H1 (cell line): ENCODE measurements at regions not wholly inside any gene's neighbourhood (a gene's known extent, or its start where the extent isn't known, plus 50 kb on each side); places are given as distances from the start of the nearest gene placed in this dataset.

Experiments
- CTCF ChIA-PET: fragments of 300-600 bp; sonication (Branson Sonifier 250); formaldehyde crosslinking; loops from one replicate; lab custom pipeline; 2021; ENCODE audit not compliant: partially characterized antibody; lab: Charles Lee
- POLR2A ChIA-PET: fragments of 300-600 bp; sonication (Branson Sonifier 250); formaldehyde crosslinking; loops from one replicate; lab custom pipeline; 2021; ENCODE audit warnings: inconsistent platforms; ENCODE audit not compliant: partially characterized antibody; lab: Charles Lee
- DNase-seq, 2 experiments: peaks; one replicate each; pipeline versions ENCODE4 v3.0.0 to v3.0.0-alpha.2; 2010 to 2022; ENCODE audit warnings: low spot score in 2 of 2, low read depth in 1 of 2, mixed read lengths in 1 of 2
- FAIRE-seq: peaks from 2 replicates; lab custom pipeline; 2011; peaks lifted over from hg19 to GRCh38; lab: Jason Lieb, UNC
- H2AFZ ChIP-seq: 2 replicates; pipeline ENCODE4 v1.8.1; 2012; ENCODE audit warnings: low read length, inconsistent platforms
- H2AK5ac ChIP-seq: 2 replicates; pipeline ENCODE4 v1.6.1; 2013; ENCODE audit warnings: low read depth, low read length
- H2BK120ac ChIP-seq: replicated peaks from 2 replicates; pipeline ENCODE3; 2013; ENCODE audit warnings: low read depth, low read length, inconsistent platforms
- H2BK12ac ChIP-seq: 2 replicates; pipeline ENCODE4 v1.6.1; 2013; ENCODE audit warnings: low read depth, low read length
- H2BK15ac ChIP-seq: 2 replicates; pipeline ENCODE4 v1.6.1; 2013; ENCODE audit warnings: low read length
- H2BK20ac ChIP-seq: 2 replicates; pipeline ENCODE4 v1.6.1; 2013; ENCODE audit warnings: low read length
- H2BK5ac ChIP-seq: 2 replicates; pipeline ENCODE4 v1.6.1; 2013; ENCODE audit warnings: low read depth, low read length
- H3K14ac ChIP-seq: 2 replicates; pipeline ENCODE4 v1.6.1; 2013; ENCODE audit warnings: inconsistent platforms; ENCODE audit not compliant: insufficient read length
- H3K18ac ChIP-seq: 2 replicates; pipeline ENCODE4 v1.6.1; 2013; ENCODE audit warnings: low read length; ENCODE audit errors: extremely low read depth
- H3K23ac ChIP-seq: 2 replicates; pipeline ENCODE4 v1.6.1; 2013; ENCODE audit warnings: inconsistent platforms; ENCODE audit not compliant: insufficient read length
- H3K23me2 ChIP-seq: 2 replicates; pipeline ENCODE4 v1.6.1; 2013; ENCODE audit warnings: low read depth, low read length
- H3K27ac ChIP-seq: 2 replicates; pipeline ENCODE4 v1.6.1; 2011; ENCODE audit warnings: low read depth, low read length, inconsistent platforms
- H3K27me3 ChIP-seq, 4 experiments: replicated peaks in 1 of 4; 1 replicate in 1 of 4; 2 replicates in 3 of 4; pipeline versions ENCODE4 v1.6.1 to v1.8.1; 2011 to 2013; ENCODE audit warnings: low read length in 3 of 4, mild to moderate bottlenecking in 3 of 4, inconsistent platforms in 2 of 4, mixed read lengths in 2 of 4, moderate library complexity in 1 of 4; ENCODE audit not compliant: control insufficient read depth in 3 of 4, insufficient read depth in 3 of 4; ENCODE audit errors: extremely low read depth in 1 of 4
- H3K36me3 ChIP-seq, 4 experiments: 2 replicates each; pipeline versions ENCODE4 v1.6.1 to v1.8.1; 2011 to 2013; ENCODE audit warnings: mild to moderate bottlenecking in 4 of 4, low read length in 3 of 4, moderate library complexity in 2 of 4, control low read depth in 1 of 4, inconsistent platforms in 1 of 4; ENCODE audit not compliant: insufficient read depth in 4 of 4, control insufficient read depth in 2 of 4
- H3K4ac ChIP-seq: replicated peaks from 2 replicates; pipeline ENCODE3; 2013; ENCODE audit warnings: low read length, low read depth, mixed read lengths, inconsistent platforms; ENCODE audit not compliant: insufficient read length
- H3K4me1 ChIP-seq, 4 experiments: replicated peaks in 1 of 4; 1 replicate in 1 of 4; 2 replicates in 3 of 4; pipeline versions ENCODE4 v1.6.1 to v1.8.1; 2011 to 2013; ENCODE audit warnings: low read length in 3 of 4, inconsistent platforms in 2 of 4, mixed read lengths in 1 of 4; ENCODE audit not compliant: insufficient read depth in 4 of 4, control insufficient read depth in 3 of 4
- H3K4me2 ChIP-seq, 2 experiments: 2 replicates each; pipeline versions ENCODE4 v1.6.1 to v1.8.1; 2011 to 2013; ENCODE audit warnings: low read depth in 2 of 2, low read length in 2 of 2, control low read depth in 1 of 2, inconsistent platforms in 1 of 2, mild to moderate bottlenecking in 1 of 2; ENCODE audit not compliant: insufficient read depth in 1 of 2
- H3K4me3 ChIP-seq, 4 experiments: fragments of 200-600, 300-600 bp in 1 of 4; sonication (generic), shearing (Covaris generic), sonication (Bioruptor Twin) in 1 of 4; 2 replicates each; pipeline versions ENCODE4 v1.5.1 to v1.8.1; 2011 to 2016; ENCODE audit warnings: low read length in 4 of 4, low read depth in 3 of 4, control low read depth in 2 of 4, inconsistent platforms in 2 of 4, mild to moderate bottlenecking in 2 of 4, mixed read lengths in 1 of 4, moderate library complexity in 1 of 4; ENCODE audit not compliant: insufficient read depth in 2 of 4; ENCODE audit errors: extremely low read depth in 1 of 4
- H3K56ac ChIP-seq: replicated peaks from 2 replicates; pipeline ENCODE3; 2013; ENCODE audit warnings: low read depth, mild to moderate bottlenecking, mixed read lengths, low read length, inconsistent platforms; ENCODE audit not compliant: insufficient read length
- H3K79me1 ChIP-seq: 2 replicates; pipeline ENCODE4 v1.6.1; 2013; ENCODE audit warnings: low read depth, low read length, control low read depth
- H3K79me2 ChIP-seq, 2 experiments: 2 replicates each; pipeline versions ENCODE4 v1.6.1 to v1.8.1; 2012 to 2013; ENCODE audit warnings: low read length in 2 of 2, mild to moderate bottlenecking in 2 of 2, inconsistent platforms in 1 of 2; ENCODE audit not compliant: insufficient read depth in 2 of 2, control insufficient read depth in 1 of 2
- H3K9ac ChIP-seq, 4 experiments: replicated peaks in 1 of 4; 1 replicate in 1 of 4; 2 replicates in 3 of 4; pipeline versions ENCODE4 v1.6.1 to v1.8.1; 2011 to 2013; ENCODE audit warnings: low read depth in 3 of 4, low read length in 3 of 4, control low read depth in 2 of 4, mild to moderate bottlenecking in 2 of 4, moderate library complexity in 2 of 4, inconsistent platforms in 1 of 4; ENCODE audit errors: extremely low read depth in 1 of 4
- H3K9me3 ChIP-seq, 2 experiments: 2 replicates each; pipeline versions ENCODE4 v1.6.1 to v1.8.1; 2012 to 2013; ENCODE audit warnings: mild to moderate bottlenecking in 2 of 2, moderate library complexity in 2 of 2, control low read depth in 1 of 2, inconsistent platforms in 1 of 2, low read depth in 1 of 2, low read length in 1 of 2, mixed read lengths in 1 of 2; ENCODE audit not compliant: insufficient read depth in 2 of 2
- H4K20me1 ChIP-seq, 2 experiments: replicated peaks in 1 of 2; 2 replicates each; pipeline versions ENCODE3 to v1.8.1; 2011 to 2013; ENCODE audit warnings: inconsistent platforms in 2 of 2, low read length in 2 of 2, mild to moderate bottlenecking in 1 of 2; ENCODE audit not compliant: insufficient read depth in 2 of 2, control insufficient read depth in 1 of 2
- H4K5ac ChIP-seq: 2 replicates; pipeline ENCODE4 v1.6.1; 2013; ENCODE audit warnings: low read length, low read depth, mixed read lengths, inconsistent platforms; ENCODE audit not compliant: insufficient read length
- H4K8ac ChIP-seq: 2 replicates; pipeline ENCODE4 v1.8.0; 2013; ENCODE audit warnings: mild to moderate bottlenecking, moderate library complexity, low read length, inconsistent platforms; ENCODE audit not compliant: insufficient read depth; ENCODE audit errors: extremely low read depth
- H4K91ac ChIP-seq: replicated peaks from 2 replicates; pipeline ENCODE3; 2013; ENCODE audit warnings: low read length, mixed read lengths, inconsistent platforms; ENCODE audit not compliant: insufficient read length
- ASH2L ChIP-seq: fragments of 200-600, 300-600 bp; sonication (generic); IDR thresholded peaks from one replicate; pipeline ENCODE4 v1.7.1; 2017; ENCODE audit warnings: low read length
- BACH1 ChIP-seq: IDR thresholded peaks from 2 replicates; pipeline ENCODE4 v1.6.1; 2012; ENCODE audit warnings: low read length, improper control_type of control experiment
- CHD2 ChIP-seq: IDR thresholded peaks from 2 replicates; pipeline ENCODE4 v1.6.1; 2012; ENCODE audit warnings: low read length, improper control_type of control experiment
- HDAC6 ChIP-seq: IDR thresholded peaks from one replicate; pipeline ENCODE4 v1.7.1; 2012; ENCODE audit warnings: low read depth, mild to moderate bottlenecking, inconsistent platforms, low read length, moderate library complexity
- KDM5A ChIP-seq: fragments of 200-600 bp; IDR thresholded peaks from 2 replicates; pipeline ENCODE4 v1.7.1; 2012; ENCODE audit warnings: mild to moderate bottlenecking, low read length, inconsistent platforms, mixed read lengths
- POLR2A ChIP-seq, 2 experiments: IDR thresholded peaks; 1 replicate in 1 of 2; 2 replicates in 1 of 2; pipeline ENCODE4 v1.6.1; 2011; ENCODE audit warnings: low read depth in 2 of 2, low read length in 2 of 2, mild to moderate bottlenecking in 2 of 2; ENCODE audit errors: control extremely low read depth in 1 of 2
- RBBP5 ChIP-seq: IDR thresholded peaks from 2 replicates; pipeline ENCODE4 v1.7.1; 2012; ENCODE audit warnings: low read depth, mild to moderate bottlenecking, inconsistent platforms, low read length, moderate library complexity, borderline replicate concordance
- TAF1 ChIP-seq: IDR thresholded peaks from 2 replicates; pipeline ENCODE4 v1.6.1; 2011; ENCODE audit warnings: mild to moderate bottlenecking, low read depth, low read length
- YY1 ChIP-seq: IDR thresholded peaks from 2 replicates; pipeline ENCODE4 v1.6.1; 2011; ENCODE audit warnings: low read depth, mild to moderate bottlenecking, low read length
- WGBS, 2 experiments: shearing (Covaris generic) in 1 of 2; methylation state at CpG; one replicate each; pipeline versions ENCODE4 v1.1.6 to v1.1.7; 2013 to 2015; ENCODE audit warnings: low lambda C conversion rate in 2 of 2, mixed read lengths in 2 of 2, inconsistent platforms in 1 of 2, low coverage in 1 of 2, missing lambda C conversion rate in 1 of 2; ENCODE audit not compliant: insufficient replicate concordance in 2 of 2, insufficient coverage in 1 of 2, insufficient read length in 1 of 2; ENCODE audit errors: extremely low coverage in 1 of 2, missing lambda C conversion rate in 1 of 2; 5-methylcytosine and 5-hydroxymethylcytosine counted together
- TF ChIP-seq, protein P1 (sequence below): IDR thresholded peaks from 2 replicates; pipeline ENCODE4 v1.6.1; 2012; ENCODE audit warnings: low read length, inconsistent platforms
- TF ChIP-seq, protein P2 (sequence below): IDR thresholded peaks from 2 replicates; pipeline ENCODE4 v1.6.1; 2011; ENCODE audit warnings: low read depth, mild to moderate bottlenecking, low read length; ENCODE audit not compliant: insufficient read depth

DNA sequence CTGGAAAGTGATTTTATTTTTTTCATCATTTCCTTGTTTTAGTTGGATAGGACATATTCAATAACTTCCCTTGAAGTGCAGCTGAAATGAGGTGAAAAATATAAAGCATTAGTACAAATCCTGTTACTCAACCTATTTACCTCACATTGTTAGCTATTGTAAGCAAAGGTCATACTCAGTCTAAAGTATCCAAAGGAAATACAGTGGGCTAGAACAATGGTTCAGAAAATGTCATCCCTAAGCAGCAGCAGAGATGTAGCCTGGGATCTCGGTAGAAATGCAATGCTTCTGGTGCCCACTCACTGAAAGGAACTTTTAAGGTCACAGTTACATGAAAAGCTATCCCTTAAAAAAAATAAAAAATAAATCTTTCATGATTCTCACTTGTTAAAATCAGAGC lies 300.6 kb downstream of the PPP4R3C start:
- ChIA-PET POLR2A (no interaction called here), CTCF (no interaction called here)
- no peaks in the 10 kb centered on the region for H3K23me2 ChIP-seq
- no peak overlapping the region for H3K4ac ChIP-seq
- H3K14ac ChIP-seq, result no peak overlapping the region
- no peak overlapping the region for H3K4me2 ChIP-seq
- no peak overlapping the region for H2BK15ac ChIP-seq
- no peak overlapping the region for H4K5ac ChIP-seq
- no peak overlapping the region for H2AK5ac ChIP-seq
- no peak for DNase-seq
- H3K27ac ChIP-seq, result no peak overlapping the region
- H3K56ac ChIP-seq, result no peak overlapping the region
- no peaks in the 10 kb centered on the region for H3K36me3 ChIP-seq
- TF ChIP-seq TAF1, result no peak
- TF ChIP-seq, protein P1, sequence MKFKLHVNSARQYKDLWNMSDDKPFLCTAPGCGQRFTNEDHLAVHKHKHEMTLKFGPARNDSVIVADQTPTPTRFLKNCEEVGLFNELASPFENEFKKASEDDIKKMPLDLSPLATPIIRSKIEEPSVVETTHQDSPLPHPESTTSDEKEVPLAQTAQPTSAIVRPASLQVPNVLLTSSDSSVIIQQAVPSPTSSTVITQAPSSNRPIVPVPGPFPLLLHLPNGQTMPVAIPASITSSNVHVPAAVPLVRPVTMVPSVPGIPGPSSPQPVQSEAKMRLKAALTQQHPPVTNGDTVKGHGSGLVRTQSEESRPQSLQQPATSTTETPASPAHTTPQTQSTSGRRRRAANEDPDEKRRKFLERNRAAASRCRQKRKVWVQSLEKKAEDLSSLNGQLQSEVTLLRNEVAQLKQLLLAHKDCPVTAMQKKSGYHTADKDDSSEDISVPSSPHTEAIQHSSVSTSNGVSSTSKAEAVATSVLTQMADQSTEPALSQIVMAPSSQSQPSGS, result no peak
- TF ChIP-seq KDM5A, result no peak
- TF ChIP-seq ASH2L, result no peak
- no peak for TF ChIP-seq POLR2A (IDR thresholded peaks at IDR 0.05; ENCODE audit: control extremely low read depth in 1 of 2, low read depth in 2 of 2, low read length in 2 of 2)
- no peak for TF ChIP-seq HDAC6
- TF ChIP-seq, protein P2, sequence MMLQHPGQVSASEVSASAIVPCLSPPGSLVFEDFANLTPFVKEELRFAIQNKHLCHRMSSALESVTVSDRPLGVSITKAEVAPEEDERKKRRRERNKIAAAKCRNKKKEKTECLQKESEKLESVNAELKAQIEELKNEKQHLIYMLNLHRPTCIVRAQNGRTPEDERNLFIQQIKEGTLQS, result no peak
- TF ChIP-seq RBBP5, result no peak
- TF ChIP-seq CHD2, result no peak
- no peak for TF ChIP-seq BACH1
- TF ChIP-seq YY1, result no peak
- no peaks in the 10 kb centered on the region for H3K9me3 ChIP-seq
- no peaks in the 10 kb centered on the region for H3K79me2 ChIP-seq
- H2AFZ ChIP-seq, result no peak overlapping the region
- no peak overlapping the region for H2BK120ac ChIP-seq
- no peak overlapping the region for H3K18ac ChIP-seq
- H3K9ac ChIP-seq, result no peak overlapping the region
- H3K79me1 ChIP-seq, result no peaks in the 10 kb centered on the region
- H3K4me1 ChIP-seq, result no peaks in the 10 kb centered on the region
- H2BK20ac ChIP-seq, result no peak overlapping the region
- H2BK12ac ChIP-seq, result no peak overlapping the region
- WGBS, 2 experiments, result 88% methylated on average over 1 of the region's 1 CpG; no CpG with 5 or more reads in 1 of the 2 experiments
- no peak overlapping the region for H4K91ac ChIP-seq
- no peak for FAIRE-seq
- H4K8ac ChIP-seq, result no peak overlapping the region
- no peaks in the 10 kb centered on the region for H4K20me1 ChIP-seq
- no peak overlapping the region for H2BK5ac ChIP-seq
- no peak overlapping the region for H3K4me3 ChIP-seq
- H3K27me3 ChIP-seq, result no peaks in the 10 kb centered on the region
- no peak overlapping the region for H3K23ac ChIP-seq
